AG09309 (cell line): ENCODE measurements at regions not wholly inside any gene's neighbourhood (a gene's known extent, or its start where the extent isn't known, plus 50 kb on each side); places are given as distances from the start of the nearest gene placed in this dataset.

Experiments used
- DNase-seq: peaks from one replicate; pipeline ENCODE4 v3.0.0-alpha.2; 2010; ENCODE audit warnings: low read depth
- H3K4me3 ChIP-seq: 2 replicates; pipeline ENCODE4 v1.5.1; 2011; ENCODE audit warnings: mild to moderate bottlenecking, low read depth, low read length, moderate library complexity; ENCODE audit not compliant: control insufficient read depth
- CTCF ChIP-seq: IDR thresholded peaks from 2 replicates; pipeline ENCODE4 v1.5.1; 2011; ENCODE audit warnings: mild to moderate bottlenecking, low read depth, low read length, inconsistent platforms; ENCODE audit not compliant: insufficient read depth, control insufficient read depth; ENCODE audit errors: missing control alignments

- DNase-seq, result no peak
- no peak overlapping the region for H3K4me3 ChIP-seq
- no peak for TF ChIP-seq CTCF
Observed at GRCh38 chr7:22676385-22676784, 50.6 kb upstream of the IL6 start.

GRCh38 chr7:22675917-22676343 lies 51.1 kb upstream of the IL6 start:
- no peak overlapping the region for H3K4me3 ChIP-seq
- DNase-seq, result no peak
- no peak for TF ChIP-seq CTCF

- no peak for DNase-seq
- TF ChIP-seq CTCF, result no peak
- no peak overlapping the region for H3K4me3 ChIP-seq
Observed at GRCh38 chr7:22675421-22675820, 51.6 kb upstream of the IL6 start.

- no peak for TF ChIP-seq CTCF
- DNase-seq, result no peak
- H3K4me3 ChIP-seq, result no peak overlapping the region
Observed at GRCh38 chr7:22672846-22673680, 53.9 kb upstream of the IL6 start.

GRCh38 chr7:22671177-22671879 lies 55.7 kb upstream of the IL6 start:
- DNase-seq, result no peak
- TF ChIP-seq CTCF, result no peak

GRCh38 chr7:22670422-22670815 lies 56.6 kb upstream of the IL6 start:
- no peak for DNase-seq
- H3K4me3 ChIP-seq, result no peak overlapping the region
- no peak for TF ChIP-seq CTCF

More at GRCh38 chr7:22671177-22671879, 55.7 kb upstream of the IL6 start:
- no peak overlapping the region for H3K4me3 ChIP-seq
